ENCODE measurements at regions not wholly inside any gene's neighbourhood (a gene's known extent, or its start where the extent isn't known, plus 50 kb on each side); places are given as distances from the start of the nearest gene placed in this dataset.

GRCh38 chr11:13118194-13118593 is 109.1 kb downstream of the RASSF10 start:
- no peaks in the 10 kb centered on the region for H3K4me1 ChIP-seq
- H3K4me3 ChIP-seq: no peak overlapping the region
- intact Hi-C loops (cut with DNase I): no loop called here
- 87 to 90% methylated on average over 5 of the region's 5 CpGs for WGBS, 2 donors
- peaks cover 0 to 3% (median 0%) of the 10 kb centered on the region in 4 donors for H3K9me3 ChIP-seq
- no peak for DNase-seq
- no peaks in the 10 kb centered on the region for H3K27me3 ChIP-seq
- no peaks in the 10 kb centered on the region for H3K36me3 ChIP-seq
- no peak for TF ChIP-seq POLR2A (IDR thresholded peaks at IDR 0.05)
- TF ChIP-seq EP300 (IDR thresholded peaks at IDR 0.05): no peak
- TF ChIP-seq POLR2AphosphoS5 (IDR thresholded peaks at IDR 0.05): no peak
- TF ChIP-seq CTCF (IDR thresholded peaks at IDR 0.05): no peak
- H3K27ac ChIP-seq: no peak overlapping the region

GRCh38 chr11:13118650-13119049 is 109.5 kb downstream of the RASSF10 start:
- Histone ChIP-seq H3K36me3 (no peaks in the 10 kb centered on the region), H3K4me3 (no peak overlapping the region), H3K27ac (no peak overlapping the region), H3K9me3 (peaks cover 0 to 3% (median 0%) of the 10 kb centered on the region in 4 donors), H3K4me1 (no peaks in the 10 kb centered on the region), H3K27me3 (no peaks in the 10 kb centered on the region)
- TF ChIP-seq EP300 (IDR thresholded peaks at IDR 0.05): no peak
- no peak for TF ChIP-seq POLR2AphosphoS5 (IDR thresholded peaks at IDR 0.05)
- no peak for TF ChIP-seq POLR2A (IDR thresholded peaks at IDR 0.05)
- no peak for TF ChIP-seq CTCF (IDR thresholded peaks at IDR 0.05)
- no peak for DNase-seq
- WGBS, 2 donors: 90 to 91% methylated on average over 3 of the region's 3 CpGs
- intact Hi-C loops (cut with DNase I): no loop called here

- no peak for TF ChIP-seq CTCF (IDR thresholded peaks at IDR 0.05)
- TF ChIP-seq EP300 (IDR thresholded peaks at IDR 0.05): no peak
- intact Hi-C loops (cut with DNase I): no loop called here
- 90 to 95% methylated on average over 2 of the region's 2 CpGs for WGBS, 2 donors
Observed at GRCh38 chr11:13119361-13119760, 110.2 kb downstream of the RASSF10 start.

GRCh38 chr11:13119941-13120520 is 110.9 kb downstream of the RASSF10 start:
- no peak overlapping the region for H3K4me3 ChIP-seq
- H3K4me1 ChIP-seq: no peaks in the 10 kb centered on the region
- no peak for DNase-seq
- no peaks in the 10 kb centered on the region for H3K36me3 ChIP-seq
- H3K9me3 ChIP-seq: peaks cover 0 to 3% (median 0%) of the 10 kb centered on the region in 4 donors
- intact Hi-C loops (cut with DNase I): no loop called here
- TF ChIP-seq CTCF (IDR thresholded peaks at IDR 0.05) (no peak), POLR2AphosphoS5 (IDR thresholded peaks at IDR 0.05) (no peak), POLR2A (IDR thresholded peaks at IDR 0.05) (no peak), EP300 (IDR thresholded peaks at IDR 0.05) (no peak)
- no peak overlapping the region for H3K27ac ChIP-seq
- H3K27me3 ChIP-seq: no peaks in the 10 kb centered on the region
- 95% methylated on average over 1 of the region's 1 CpG for WGBS, 2 donors

More at GRCh38 chr11:13119361-13119760, 110.2 kb downstream of the RASSF10 start:
- Histone ChIP-seq H3K4me3 (no peak overlapping the region), H3K4me1 (no peaks in the 10 kb centered on the region), H3K27ac (no peak overlapping the region), H3K27me3 (no peaks in the 10 kb centered on the region), H3K9me3 (peaks cover 0 to 3% (median 0%) of the 10 kb centered on the region in 4 donors), H3K36me3 (no peaks in the 10 kb centered on the region)
- no peak for DNase-seq

- 64% methylated on average over 3 of the region's 3 CpGs for WGBS, 2 donors
- no peak for DNase-seq
- no peaks in the 10 kb centered on the region for H3K4me1 ChIP-seq
- H3K4me3 ChIP-seq: no peak overlapping the region
- H3K27me3 ChIP-seq: no peaks in the 10 kb centered on the region
- TF ChIP-seq EP300 (IDR thresholded peaks at IDR 0.05) (no peak), CTCF (IDR thresholded peaks at IDR 0.05) (no peak), POLR2AphosphoS5 (IDR thresholded peaks at IDR 0.05) (no peak), POLR2A (IDR thresholded peaks at IDR 0.05) (no peak)
- H3K9me3 ChIP-seq: peaks cover 0 to 3% (median 0%) of the 10 kb centered on the region in 4 donors
- no peak overlapping the region for H3K27ac ChIP-seq
- H3K36me3 ChIP-seq: no peaks in the 10 kb centered on the region
- intact Hi-C loops (cut with DNase I): no loop called here
Observed at GRCh38 chr11:13120691-13121090, 111.6 kb downstream of the RASSF10 start.
